Right lobe of liver (tissue), 6 donors: ENCODE measurements at regions not wholly inside any gene's neighbourhood (a gene's known extent, or its start where the extent isn't known, plus 50 kb on each side); places are given as distances from the start of the nearest gene placed in this dataset.

Experiments
- ATAC-seq, 4 donors: fragments of 200-7000 bp; cut with Tn5 transposase; one replicate each; pipeline ENCODE4 v1.9.1; 2020; ENCODE audit warnings: mild to moderate bottlenecking in 4 of 4, moderate library complexity in 4 of 4
- DNase-seq, 3 donors: peaks; one replicate each; pipeline ENCODE4 v3.0.0-alpha.2; 2020
- H3K27ac ChIP-seq, 3 donors: fragments of 200-600 bp; one replicate each; pipeline ENCODE4 v1.8.0; 2022
- H3K27me3 ChIP-seq, 2 donors: fragments of 200-600 bp; one replicate each; pipeline ENCODE4 v1.8.0; 2022
- H3K36me3 ChIP-seq, 4 donors: fragments of 200-600 bp; sonication (generic) in 1 of 4; one replicate each; pipeline versions ENCODE4 v1.5.1 to v1.8.0; 2017 to 2022; ENCODE audit warnings: control low read depth in 1 of 4
- H3K4me1 ChIP-seq, 4 donors: fragments of 200-600 bp; sonication (generic) in 1 of 4; one replicate each; pipeline versions ENCODE4 v1.5.1 to v1.8.0; 2017 to 2022; ENCODE audit warnings: control low read depth in 1 of 4
- H3K4me3 ChIP-seq, 3 donors: fragments of 200-600 bp; one replicate each; pipeline ENCODE4 v1.8.0; 2022
- H3K9me3 ChIP-seq, 4 donors: fragments of 200-600 bp; sonication (generic) in 1 of 4; one replicate each; pipeline versions ENCODE4 v1.5.1 to v1.8.0; 2017 to 2022; ENCODE audit warnings: control low read depth in 1 of 4
- CTCF ChIP-seq, 4 donors: fragments of 200-600 bp in 3 of 4; fragments of 450-650 bp in 1 of 4; IDR thresholded peaks; one replicate each; pipeline versions ENCODE4 v1.5.1 to v1.8.0; 2016 to 2022; ENCODE audit warnings: antibody characterized with exemption in 4 of 4, mild to moderate bottlenecking in 2 of 4
- POLR2A ChIP-seq: fragments of 450-650 bp; IDR thresholded peaks from one replicate; pipeline ENCODE4 v1.6.1; 2017; ENCODE audit warnings: antibody characterized with exemption, mild to moderate bottlenecking
- WGBS: methylation state at CpG from one replicate; pipeline ENCODE4 v1.1.6; 2018; ENCODE audit warnings: low coverage, low lambda C conversion rate; ENCODE audit not compliant: insufficient coverage; ENCODE audit errors: missing lambda C conversion rate; 5-methylcytosine and 5-hydroxymethylcytosine counted together
- intact Hi-C, 2 donors: fragments of 100-400 bp; cut with DNase I; formaldehyde crosslinking; loops; one replicate each; pipeline versions ENCODE4 v1.11.2 to v1.14.1; 2022
- donor health status: DM: no; HTN: yes; CAD: no.
- donor health status: DM: no; HTN: no; CAD: no.
- donor health status: DM: no; HTN: no; CAD: no.
- donor health status: DM: no; HTN: yes; CAD: no.
- donor health status: DM: no; HTN: yes; CAD: no.

- TF ChIP-seq POLR2A (no peak), CTCF (IDR thresholded peaks at IDR 0.05) (no peak)
- ATAC-seq (no peak), DNase-seq (no peak)
- intact Hi-C loops = no loop called here
- no peaks in the 10 kb centered on the region for H3K36me3 ChIP-seq
- H3K9me3 ChIP-seq = no peaks in the 10 kb centered on the region
- no peak overlapping the region for H3K27ac ChIP-seq
- no peaks in the 10 kb centered on the region for H3K4me1 ChIP-seq
- no peaks in the 10 kb centered on the region for H3K27me3 ChIP-seq
- no CpG with 5 or more reads among the region's 7 CpGs for WGBS
- H3K4me3 ChIP-seq = no peak overlapping the region
These were observed 254.9 kb downstream of the ERMARD start for GRCh38 chr6:170006071-170006899.

GRCh38 chr6:170005665-170006064 lies 254.2 kb downstream of the ERMARD start:
- Histone ChIP-seq H3K4me1 (no peaks in the 10 kb centered on the region), H3K4me3 (no peak overlapping the region), H3K9me3 (no peaks in the 10 kb centered on the region), H3K27me3 (no peaks in the 10 kb centered on the region), H3K36me3 (no peaks in the 10 kb centered on the region), H3K27ac (no peak overlapping the region)
- TF ChIP-seq POLR2A (no peak), CTCF (IDR thresholded peaks at IDR 0.05) (no peak)
- DNase-seq (no peak), ATAC-seq (no peak)
- intact Hi-C loops = no loop called here

GRCh38 chr6:170004585-170005210 lies 253.3 kb downstream of the ERMARD start:
- ATAC-seq (no peak), DNase-seq (no peak)
- TF ChIP-seq POLR2A (no peak), CTCF (IDR thresholded peaks at IDR 0.05) (no peak)
- intact Hi-C loops = no loop called here
- H3K27me3 ChIP-seq = no peaks in the 10 kb centered on the region
- WGBS = 50% methylated on average over 2 of the region's 5 CpGs
- no peak overlapping the region for H3K27ac ChIP-seq
- no peak overlapping the region for H3K4me3 ChIP-seq
- H3K4me1 ChIP-seq = no peaks in the 10 kb centered on the region
- H3K36me3 ChIP-seq = no peaks in the 10 kb centered on the region
- H3K9me3 ChIP-seq = no peaks in the 10 kb centered on the region

GRCh38 chr6:170003451-170004160 lies 252.2 kb downstream of the ERMARD start:
- Histone ChIP-seq H3K27me3 (no peaks in the 10 kb centered on the region), H3K27ac (no peak overlapping the region), H3K36me3 (no peaks in the 10 kb centered on the region), H3K4me1 (no peaks in the 10 kb centered on the region), H3K4me3 (no peak overlapping the region), H3K9me3 (no peaks in the 10 kb centered on the region)
- DNase-seq (no peak), ATAC-seq (no peak)
- TF ChIP-seq CTCF (IDR thresholded peaks at IDR 0.05) = no peak
- no peak for TF ChIP-seq POLR2A
- 17% methylated on average over 1 of the region's 1 CpG for WGBS
- intact Hi-C loops = no loop called here
